ENCODE measurements at regions not wholly inside any gene's neighbourhood (a gene's known extent, or its start where the extent isn't known, plus 50 kb on each side); places are given as distances from the start of the nearest gene placed in this dataset.

DNA sequence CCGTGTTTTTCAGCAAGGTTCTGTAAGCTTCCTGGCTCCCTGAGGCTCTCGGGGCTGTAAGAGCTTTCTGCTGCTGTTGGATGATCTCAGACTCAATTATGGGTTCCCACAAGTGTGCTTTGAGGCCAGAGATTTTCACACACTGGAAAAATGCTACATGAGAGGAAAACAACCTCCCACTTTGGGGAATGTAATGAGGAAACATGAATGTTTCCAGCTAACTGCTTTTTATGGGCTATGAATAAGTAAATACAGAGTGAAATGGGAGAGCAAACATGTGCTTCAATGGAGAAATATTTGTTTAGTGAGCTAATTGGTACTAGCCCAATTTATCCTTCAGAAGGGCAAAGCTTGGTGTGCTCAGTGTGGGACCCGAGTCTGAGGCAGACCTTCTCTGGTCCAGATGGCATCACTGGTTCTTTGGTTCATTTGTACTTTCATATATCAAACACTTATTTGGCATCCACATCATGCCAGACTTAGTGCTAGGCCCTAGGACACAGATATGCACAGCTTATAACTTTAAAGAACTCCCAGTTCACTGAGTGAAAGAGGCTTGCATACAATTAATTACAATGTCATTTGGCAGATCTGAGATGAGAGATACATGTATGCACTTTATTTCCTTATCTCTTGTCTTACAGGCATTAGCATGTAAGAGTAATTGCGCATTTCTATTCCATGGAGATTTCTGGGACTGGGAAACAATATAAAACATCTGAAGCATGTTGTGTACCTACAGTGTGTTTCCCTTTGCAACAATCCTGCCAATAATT lies 248.8 kb downstream of the RDH14 start (continued):
- no peak for TF ChIP-seq ZNF580 (tag by site-specific recombination; IDR thresholded peaks at IDR 0.05)
- TF ChIP-seq, protein P1, sequence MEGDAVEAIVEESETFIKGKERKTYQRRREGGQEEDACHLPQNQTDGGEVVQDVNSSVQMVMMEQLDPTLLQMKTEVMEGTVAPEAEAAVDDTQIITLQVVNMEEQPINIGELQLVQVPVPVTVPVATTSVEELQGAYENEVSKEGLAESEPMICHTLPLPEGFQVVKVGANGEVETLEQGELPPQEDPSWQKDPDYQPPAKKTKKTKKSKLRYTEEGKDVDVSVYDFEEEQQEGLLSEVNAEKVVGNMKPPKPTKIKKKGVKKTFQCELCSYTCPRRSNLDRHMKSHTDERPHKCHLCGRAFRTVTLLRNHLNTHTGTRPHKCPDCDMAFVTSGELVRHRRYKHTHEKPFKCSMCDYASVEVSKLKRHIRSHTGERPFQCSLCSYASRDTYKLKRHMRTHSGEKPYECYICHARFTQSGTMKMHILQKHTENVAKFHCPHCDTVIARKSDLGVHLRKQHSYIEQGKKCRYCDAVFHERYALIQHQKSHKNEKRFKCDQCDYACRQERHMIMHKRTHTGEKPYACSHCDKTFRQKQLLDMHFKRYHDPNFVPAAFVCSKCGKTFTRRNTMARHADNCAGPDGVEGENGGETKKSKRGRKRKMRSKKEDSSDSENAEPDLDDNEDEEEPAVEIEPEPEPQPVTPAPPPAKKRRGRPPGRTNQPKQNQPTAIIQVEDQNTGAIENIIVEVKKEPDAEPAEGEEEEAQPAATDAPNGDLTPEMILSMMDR (tag by site-specific recombination; IDR thresholded peaks at IDR 0.05): no peak
- TF ChIP-seq ZFP3 (tag by site-specific recombination; IDR thresholded peaks at IDR 0.05; ENCODE audit: low read depth): no peak
- peak; percentile 75 for TF ChIP-seq FEZF1 (tag by site-specific recombination; IDR thresholded peaks at IDR 0.05)
- TF ChIP-seq ZSCAN30 (tag by site-specific recombination; IDR thresholded peaks at IDR 0.05): no peak
- no peak for TF ChIP-seq ZNF791 (tag by site-specific recombination; IDR thresholded peaks at IDR 0.05)
- TF ChIP-seq BCL11B (tag by site-specific recombination; IDR thresholded peaks at IDR 0.05; ENCODE audit: low read depth): no peak
- peak; percentile 73; the same call in 1 of the 2 replicates for TF ChIP-seq ZNF18 (tag by site-specific recombination; IDR thresholded peaks at IDR 0.05)
- TF ChIP-seq, protein P2, sequence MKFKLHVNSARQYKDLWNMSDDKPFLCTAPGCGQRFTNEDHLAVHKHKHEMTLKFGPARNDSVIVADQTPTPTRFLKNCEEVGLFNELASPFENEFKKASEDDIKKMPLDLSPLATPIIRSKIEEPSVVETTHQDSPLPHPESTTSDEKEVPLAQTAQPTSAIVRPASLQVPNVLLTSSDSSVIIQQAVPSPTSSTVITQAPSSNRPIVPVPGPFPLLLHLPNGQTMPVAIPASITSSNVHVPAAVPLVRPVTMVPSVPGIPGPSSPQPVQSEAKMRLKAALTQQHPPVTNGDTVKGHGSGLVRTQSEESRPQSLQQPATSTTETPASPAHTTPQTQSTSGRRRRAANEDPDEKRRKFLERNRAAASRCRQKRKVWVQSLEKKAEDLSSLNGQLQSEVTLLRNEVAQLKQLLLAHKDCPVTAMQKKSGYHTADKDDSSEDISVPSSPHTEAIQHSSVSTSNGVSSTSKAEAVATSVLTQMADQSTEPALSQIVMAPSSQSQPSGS (tag by site-specific recombination; IDR thresholded peaks at IDR 0.05; ENCODE audit: low read depth): 0 out of 2 replicates have a peak, but pooled peaks have one; percentile 28
- TF ChIP-seq SCRT2 (tag by site-specific recombination; IDR thresholded peaks at IDR 0.05): peak; percentile 82
- TF ChIP-seq ZNF623 (tag by site-specific recombination; IDR thresholded peaks at IDR 0.05): no peak
- peak; percentile 70; the same call in 1 of the 2 replicates for TF ChIP-seq GLI2 (tag by site-specific recombination; IDR thresholded peaks at IDR 0.05; ENCODE audit: borderline replicate concordance, low read depth)
- TF ChIP-seq MZF1 (tag by site-specific recombination; IDR thresholded peaks at IDR 0.05; ENCODE audit: borderline replicate concordance): 0 out of 2 replicates have a peak, but pooled peaks have one; percentile 53
- TF ChIP-seq ZNF335 (tag by site-specific recombination; conservative IDR thresholded peaks at IDR 0.05): no peak
- TF ChIP-seq ZXDB (tag by site-specific recombination; IDR thresholded peaks at IDR 0.05): no peak
- TF ChIP-seq ZNF423 (tag by site-specific recombination; IDR thresholded peaks at IDR 0.05): no peak
- TF ChIP-seq ZNF404 (tag by site-specific recombination; IDR thresholded peaks at IDR 0.05): no peak
- TF ChIP-seq ZNF274 (IDR thresholded peaks at IDR 0.05; ENCODE audit: low read length): no peak
- TF ChIP-seq ZNF274 (tag by site-specific recombination; IDR thresholded peaks at IDR 0.05; ENCODE audit: borderline replicate concordance): no peak
- TF ChIP-seq, protein P3, sequence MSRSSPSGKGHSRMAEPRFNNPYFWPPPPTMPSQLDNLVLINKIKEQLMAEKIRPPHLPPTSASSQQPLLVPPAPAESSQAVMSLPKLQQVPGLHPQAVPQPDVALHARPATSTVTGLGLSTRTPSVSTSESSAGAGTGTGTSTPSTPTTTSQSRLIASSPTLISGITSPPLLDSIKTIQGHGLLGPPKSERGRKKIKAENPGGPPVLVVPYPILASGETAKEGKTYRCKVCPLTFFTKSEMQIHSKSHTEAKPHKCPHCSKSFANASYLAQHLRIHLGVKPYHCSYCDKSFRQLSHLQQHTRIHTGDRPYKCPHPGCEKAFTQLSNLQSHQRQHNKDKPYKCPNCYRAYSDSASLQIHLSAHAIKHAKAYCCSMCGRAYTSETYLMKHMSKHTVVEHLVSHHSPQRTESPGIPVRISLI (tag by site-specific recombination; IDR thresholded peaks at IDR 0.05): no peak
- TF ChIP-seq, protein P4, sequence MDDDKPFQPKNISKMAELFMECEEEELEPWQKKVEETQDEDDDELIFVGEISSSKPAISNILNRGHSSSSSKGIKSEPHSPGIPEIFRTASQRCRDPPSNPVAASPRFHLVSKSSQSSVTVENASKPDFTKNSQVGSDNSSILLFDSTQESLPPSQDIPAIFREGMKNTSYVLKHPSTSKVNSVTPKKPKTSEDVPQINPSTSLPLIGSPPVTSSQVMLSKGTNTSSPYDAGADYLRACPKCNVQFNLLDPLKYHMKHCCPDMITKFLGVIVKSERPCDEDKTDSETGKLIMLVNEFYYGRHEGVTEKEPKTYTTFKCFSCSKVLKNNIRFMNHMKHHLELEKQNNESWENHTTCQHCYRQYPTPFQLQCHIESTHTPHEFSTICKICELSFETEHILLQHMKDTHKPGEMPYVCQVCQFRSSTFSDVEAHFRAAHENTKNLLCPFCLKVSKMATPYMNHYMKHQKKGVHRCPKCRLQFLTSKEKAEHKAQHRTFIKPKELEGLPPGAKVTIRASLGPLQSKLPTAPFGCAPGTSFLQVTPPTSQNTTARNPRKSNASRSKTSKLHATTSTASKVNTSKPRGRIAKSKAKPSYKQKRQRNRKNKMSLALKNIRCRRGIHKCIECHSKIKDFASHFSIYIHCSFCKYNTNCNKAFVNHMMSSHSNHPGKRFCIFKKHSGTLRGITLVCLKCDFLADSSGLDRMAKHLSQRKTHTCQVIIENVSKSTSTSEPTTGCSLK (tag by site-specific recombination; IDR thresholded peaks at IDR 0.05): no peak
- TF ChIP-seq ZNF701 (tag by site-specific recombination; IDR thresholded peaks at IDR 0.05): no peak
- no peak for TF ChIP-seq ZNF266 (tag by site-specific recombination; IDR thresholded peaks at IDR 0.05; ENCODE audit: low read depth)
- no peak for TF ChIP-seq ZNF521 (tag by site-specific recombination; IDR thresholded peaks at IDR 0.05)
- TF ChIP-seq SP2 (tag by site-specific recombination; IDR thresholded peaks at IDR 0.05): no peak
- 0 out of 2 replicates have a peak, but pooled peaks have one; percentile 55 for TF ChIP-seq OVOL3 (tag by site-specific recombination; IDR thresholded peaks at IDR 0.05)
- TF ChIP-seq GLIS2 (tag by site-specific recombination; IDR thresholded peaks at IDR 0.05): no peak
- TF ChIP-seq ZBTB1 (tag by site-specific recombination; IDR thresholded peaks at IDR 0.05): no peak
- no peak for TF ChIP-seq ZNF670 (tag by site-specific recombination; IDR thresholded peaks at IDR 0.05; ENCODE audit: low read depth)
- no peak for TF ChIP-seq SP3 (tag by site-specific recombination; IDR thresholded peaks at IDR 0.05)
- TF ChIP-seq, protein P5, sequence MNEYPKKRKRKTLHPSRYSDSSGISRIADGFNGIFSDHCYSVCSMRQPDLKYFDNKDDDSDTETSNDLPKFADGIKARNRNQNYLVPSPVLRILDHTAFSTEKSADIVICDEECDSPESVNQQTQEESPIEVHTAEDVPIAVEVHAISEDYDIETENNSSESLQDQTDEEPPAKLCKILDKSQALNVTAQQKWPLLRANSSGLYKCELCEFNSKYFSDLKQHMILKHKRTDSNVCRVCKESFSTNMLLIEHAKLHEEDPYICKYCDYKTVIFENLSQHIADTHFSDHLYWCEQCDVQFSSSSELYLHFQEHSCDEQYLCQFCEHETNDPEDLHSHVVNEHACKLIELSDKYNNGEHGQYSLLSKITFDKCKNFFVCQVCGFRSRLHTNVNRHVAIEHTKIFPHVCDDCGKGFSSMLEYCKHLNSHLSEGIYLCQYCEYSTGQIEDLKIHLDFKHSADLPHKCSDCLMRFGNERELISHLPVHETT (tag by site-specific recombination; IDR thresholded peaks at IDR 0.05): 0 out of 2 replicates have a peak, but pooled peaks have one; percentile 15

All from HEK293 (cell line).